ENCODE measurements at regions not wholly inside any gene's neighbourhood (a gene's known extent, or its start where the extent isn't known, plus 50 kb on each side); places are given as distances from the start of the nearest gene placed in this dataset.
A peak's percentile ranks its signal among the peaks of the same experiment; 100 is the strongest.

DNA sequence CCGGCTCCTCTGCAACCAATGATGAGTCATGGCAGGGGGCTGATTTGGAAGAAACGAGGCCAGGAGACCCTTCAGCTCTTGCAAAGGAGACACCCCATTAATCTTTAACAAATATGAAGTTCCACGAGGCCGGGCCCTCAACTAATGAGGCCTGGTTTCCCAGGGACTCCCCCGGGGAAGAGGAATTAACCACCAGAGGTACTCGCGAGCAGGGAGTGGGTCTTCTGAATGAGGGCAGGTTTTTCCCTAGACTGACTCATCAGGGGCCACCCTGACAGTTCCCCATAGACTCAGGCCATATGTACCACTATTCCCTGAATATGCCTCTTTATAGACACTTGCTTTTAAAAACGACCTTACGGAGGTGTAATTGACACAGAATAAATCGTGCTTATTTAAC, 150.7 kb upstream of the LHX5 start:
- Histone ChIP-seq H3K79me1 (ENCODE audit: low read depth, low read length) (no peaks in the 10 kb centered on the region), H3K4me2 (ENCODE audit: insufficient read depth, low read length, poor library complexity, severe bottlenecking) (no peak overlapping the region), H2BK12ac (ENCODE audit: low read length) (no peak overlapping the region), H3K9ac (ENCODE audit: low read depth, low read length, poor library complexity) (no peak overlapping the region), H3K14ac (ENCODE audit: low read length) (no peak overlapping the region), H3K27ac (replicated peaks; ENCODE audit: low read length) (no peak overlapping the region), H3K9me3 (replicated peaks in 1 of 2; ENCODE audit: control insufficient read depth in 2 of 2, insufficient read depth in 1 of 2, low read depth in 1 of 2, low read length in 2 of 2) (peaks cover 0 to 5% of the 10 kb centered on the region in 2 donors), H3K4me1 (ENCODE audit: control insufficient read depth in 2 of 2, insufficient read depth in 1 of 2, low read depth in 1 of 2, low read length in 2 of 2) (peaks cover 0 to 5% of the 10 kb centered on the region in 2 donors), H3K36me3 (replicated peaks in 1 of 2; ENCODE audit: control insufficient read depth in 2 of 2, insufficient read depth in 2 of 2, low read length in 2 of 2) (no peaks in the 10 kb centered on the region), H3K23ac (ENCODE audit: low read depth, low read length, poor library complexity) (no peak overlapping the region), H4K91ac (ENCODE audit: low read depth, low read length, poor library complexity) (no peak overlapping the region), H3K18ac (ENCODE audit: low read length) (peak overlapping the region; percentile 44), H2BK15ac (ENCODE audit: low read length) (no peak overlapping the region), H2BK5ac (ENCODE audit: low read length) (no peak overlapping the region), H4K8ac (ENCODE audit: low read depth, low read length) (no peak overlapping the region), H2AFZ (ENCODE audit: low read length) (no peak overlapping the region), H3K4me3 (ENCODE audit: low read length in 2 of 2) (no peak overlapping the region), H2BK120ac (ENCODE audit: low read depth, low read length) (no peak overlapping the region), H3K27me3 (ENCODE audit: control insufficient read depth in 3 of 3, insufficient read depth in 3 of 3, low read depth in 1 of 3, low read length in 3 of 3) (peaks cover 0 to 27% (median 0%) of the 10 kb centered on the region in 3 experiments), H3K4ac (ENCODE audit: low read length) (no peak overlapping the region), H2AK5ac (ENCODE audit: low read depth, low read length) (no peak overlapping the region)
- no peak for DNase-seq (ENCODE audit: low spot score)
- WGBS, 2 donors (ENCODE audit: extremely low coverage in 2 of 2, insufficient read length in 2 of 2, insufficient replicate concordance in 1 of 2): no CpG with 5 or more reads among the region's 10 CpGs

DNA sequence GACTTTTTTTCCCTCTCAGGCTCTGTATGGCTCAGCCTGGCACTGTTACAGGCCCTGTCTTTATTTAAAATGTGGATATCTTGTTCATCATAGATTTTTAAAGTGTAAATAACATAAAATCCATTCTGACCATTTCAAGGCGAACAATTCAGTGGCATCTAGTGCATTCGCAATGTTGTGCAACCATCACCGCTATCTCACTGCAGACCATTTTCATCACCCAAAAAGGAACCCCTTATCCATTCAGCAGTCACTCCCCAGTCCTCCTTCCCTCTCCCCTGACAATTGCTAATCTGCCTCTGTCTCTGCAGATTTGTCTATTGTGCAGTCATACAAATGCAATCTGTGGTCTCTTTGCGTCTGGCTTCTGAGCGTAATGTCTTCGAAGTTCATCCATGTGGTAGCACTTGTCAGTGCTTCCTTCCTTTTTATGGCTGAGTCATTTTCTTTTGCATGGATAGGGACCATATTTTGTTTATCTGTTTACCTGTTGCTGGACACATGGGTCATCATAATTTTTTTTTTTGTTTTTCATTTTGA, 148.8 kb upstream of the LHX5 start:
- WGBS, 2 donors (ENCODE audit: extremely low coverage in 2 of 2, insufficient read length in 2 of 2, insufficient replicate concordance in 1 of 2): no CpG with 5 or more reads among the region's 6 CpGs
- H2AK5ac ChIP-seq (ENCODE audit: low read depth, low read length): no peak overlapping the region

DNA sequence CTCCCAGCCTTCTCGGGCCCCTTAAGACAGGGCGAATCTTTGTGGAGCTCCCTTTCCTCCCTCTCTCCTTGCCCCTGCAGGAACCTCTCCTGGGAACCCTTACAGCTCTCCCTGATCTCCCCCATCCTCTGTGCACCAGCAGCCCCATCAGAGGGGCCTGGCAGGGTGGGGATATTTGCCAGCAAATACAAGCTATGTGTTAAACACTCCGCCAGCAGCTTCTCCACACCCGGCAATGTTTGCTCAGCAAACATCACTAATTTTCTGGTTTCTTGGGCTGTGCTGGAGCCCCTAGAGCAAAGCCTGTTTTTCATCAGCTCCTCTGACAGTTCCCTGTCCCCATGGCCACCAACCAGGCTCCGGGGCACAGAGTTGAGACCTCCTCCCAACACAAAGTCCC, 147.5 kb upstream of the LHX5 start:
- no CpG with 5 or more reads among the region's 5 CpGs for WGBS, 2 donors (ENCODE audit: extremely low coverage in 2 of 2, insufficient read length in 2 of 2, insufficient replicate concordance in 1 of 2)
- H3K4me3 ChIP-seq (ENCODE audit: low read length in 2 of 2): no peak overlapping the region
- peak overlapping the region; percentile 26 for H2BK120ac ChIP-seq (ENCODE audit: low read depth, low read length)
- H2AK5ac ChIP-seq (ENCODE audit: low read depth, low read length): peak overlapping the region; percentile 12
- peaks cover 0 to 1% of the 10 kb centered on the region in 2 donors for H3K9me3 ChIP-seq (replicated peaks in 1 of 2; ENCODE audit: control insufficient read depth in 2 of 2, insufficient read depth in 1 of 2, low read depth in 1 of 2, low read length in 2 of 2)
- H2BK12ac ChIP-seq (ENCODE audit: low read length): no peak overlapping the region
- H4K91ac ChIP-seq (ENCODE audit: low read depth, low read length, poor library complexity): no peak overlapping the region
- H3K79me1 ChIP-seq (ENCODE audit: low read depth, low read length): no peaks in the 10 kb centered on the region
- no peak overlapping the region for H3K4me2 ChIP-seq (ENCODE audit: insufficient read depth, low read length, poor library complexity, severe bottlenecking)
- no peak overlapping the region for H3K27ac ChIP-seq (replicated peaks; ENCODE audit: low read length)
- no peak overlapping the region for H3K18ac ChIP-seq (ENCODE audit: low read length)
- H3K14ac ChIP-seq (ENCODE audit: low read length): no peak overlapping the region
- no peak overlapping the region for H4K8ac ChIP-seq (ENCODE audit: low read depth, low read length)
- no peak overlapping the region for H2AFZ ChIP-seq (ENCODE audit: low read length)
- H3K27me3 ChIP-seq (ENCODE audit: control insufficient read depth in 3 of 3, insufficient read depth in 3 of 3, low read depth in 1 of 3, low read length in 3 of 3): peaks cover 0 to 31% (median 0%) of the 10 kb centered on the region in 3 experiments
- H3K36me3 ChIP-seq (replicated peaks in 1 of 2; ENCODE audit: control insufficient read depth in 2 of 2, insufficient read depth in 2 of 2, low read length in 2 of 2): no peaks in the 10 kb centered on the region
- H3K9ac ChIP-seq (ENCODE audit: low read depth, low read length, poor library complexity): no peak overlapping the region
- no peak for DNase-seq (ENCODE audit: low spot score)
- H3K23ac ChIP-seq (ENCODE audit: low read depth, low read length, poor library complexity): no peak overlapping the region
- no peak overlapping the region for H2BK5ac ChIP-seq (ENCODE audit: low read length)
- H3K4ac ChIP-seq (ENCODE audit: low read length): no peak overlapping the region
- peaks cover 0 to 5% of the 10 kb centered on the region in 2 donors for H3K4me1 ChIP-seq (ENCODE audit: control insufficient read depth in 2 of 2, insufficient read depth in 1 of 2, low read depth in 1 of 2, low read length in 2 of 2)
- H2BK15ac ChIP-seq (ENCODE audit: low read length): no peak overlapping the region

More for the DNA sequence above, 148.8 kb upstream of the LHX5 start:
- Histone ChIP-seq H4K91ac (ENCODE audit: low read depth, low read length, poor library complexity) (no peak overlapping the region), H3K4me1 (ENCODE audit: control insufficient read depth in 2 of 2, insufficient read depth in 1 of 2, low read depth in 1 of 2, low read length in 2 of 2) (peaks cover 0 to 5% of the 10 kb centered on the region in 2 donors), H3K4me2 (ENCODE audit: insufficient read depth, low read length, poor library complexity, severe bottlenecking) (no peak overlapping the region), H3K36me3 (replicated peaks in 1 of 2; ENCODE audit: control insufficient read depth in 2 of 2, insufficient read depth in 2 of 2, low read length in 2 of 2) (no peaks in the 10 kb centered on the region), H4K8ac (ENCODE audit: low read depth, low read length) (no peak overlapping the region), H2BK5ac (ENCODE audit: low read length) (no peak overlapping the region), H3K79me1 (ENCODE audit: low read depth, low read length) (no peaks in the 10 kb centered on the region), H3K4me3 (ENCODE audit: low read length in 2 of 2) (no peak overlapping the region), H2BK12ac (ENCODE audit: low read length) (no peak overlapping the region), H3K23ac (ENCODE audit: low read depth, low read length, poor library complexity) (no peak overlapping the region), H3K14ac (ENCODE audit: low read length) (no peak overlapping the region), H3K4ac (ENCODE audit: low read length) (no peak overlapping the region), H3K18ac (ENCODE audit: low read length) (no peak overlapping the region), H3K27me3 (ENCODE audit: control insufficient read depth in 3 of 3, insufficient read depth in 3 of 3, low read depth in 1 of 3, low read length in 3 of 3) (peaks cover 0 to 27% (median 0%) of the 10 kb centered on the region in 3 experiments), H3K27ac (replicated peaks; ENCODE audit: low read length) (no peak overlapping the region), H3K9ac (ENCODE audit: low read depth, low read length, poor library complexity) (no peak overlapping the region), H2BK15ac (ENCODE audit: low read length) (no peak overlapping the region), H2BK120ac (ENCODE audit: low read depth, low read length) (no peak overlapping the region), H2AFZ (ENCODE audit: low read length) (no peak overlapping the region), H3K9me3 (replicated peaks in 1 of 2; ENCODE audit: control insufficient read depth in 2 of 2, insufficient read depth in 1 of 2, low read depth in 1 of 2, low read length in 2 of 2) (peaks cover 0 to under 1% of the 10 kb centered on the region in 2 donors)
- no peak for DNase-seq (ENCODE audit: low spot score)

DNA sequence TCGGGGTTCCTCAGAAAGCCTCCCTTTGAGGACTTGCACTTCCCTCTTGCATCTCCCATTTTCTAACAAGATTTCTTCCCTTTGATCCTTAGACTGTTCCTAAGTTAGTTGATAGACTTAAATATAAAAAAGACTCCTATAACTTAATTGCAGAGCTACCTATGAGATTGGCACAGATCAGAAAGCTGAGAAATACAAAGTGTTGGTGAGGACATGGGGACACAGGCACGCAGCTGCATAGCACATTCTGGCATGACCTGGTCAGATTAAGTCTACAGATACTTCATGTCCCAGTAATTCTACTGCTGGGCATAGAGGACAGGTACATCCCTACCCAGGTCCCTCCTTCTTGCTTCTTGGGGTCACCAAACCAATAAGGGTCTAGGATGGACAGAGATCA, 141.7 kb upstream of the LHX5 start:
- no peak overlapping the region for H2AK5ac ChIP-seq (ENCODE audit: low read depth, low read length)
- H3K4me1 ChIP-seq (ENCODE audit: control insufficient read depth in 2 of 2, insufficient read depth in 1 of 2, low read depth in 1 of 2, low read length in 2 of 2): peaks cover 13 to 17% of the 10 kb centered on the region in 2 donors
- no peak overlapping the region for H3K14ac ChIP-seq (ENCODE audit: low read length)
- no peak overlapping the region for H3K23ac ChIP-seq (ENCODE audit: low read depth, low read length, poor library complexity)
- H3K36me3 ChIP-seq (replicated peaks in 1 of 2; ENCODE audit: control insufficient read depth in 2 of 2, insufficient read depth in 2 of 2, low read length in 2 of 2): no peaks in the 10 kb centered on the region
- no peak overlapping the region for H3K4me2 ChIP-seq (ENCODE audit: insufficient read depth, low read length, poor library complexity, severe bottlenecking)
- no peak overlapping the region for H2BK120ac ChIP-seq (ENCODE audit: low read depth, low read length)
- no peak overlapping the region for H3K4me3 ChIP-seq (ENCODE audit: low read length in 2 of 2)
- no peak overlapping the region for H2BK12ac ChIP-seq (ENCODE audit: low read length)
- H3K9me3 ChIP-seq (replicated peaks in 1 of 2; ENCODE audit: control insufficient read depth in 2 of 2, insufficient read depth in 1 of 2, low read depth in 1 of 2, low read length in 2 of 2): peaks cover 0 to 3% of the 10 kb centered on the region in 2 donors
- no peak overlapping the region for H3K18ac ChIP-seq (ENCODE audit: low read length)
- no CpG with 5 or more reads among the region's 2 CpGs for WGBS, 2 donors (ENCODE audit: extremely low coverage in 2 of 2, insufficient read length in 2 of 2, insufficient replicate concordance in 1 of 2)
- no peaks in the 10 kb centered on the region for H3K79me1 ChIP-seq (ENCODE audit: low read depth, low read length)
- H2AFZ ChIP-seq (ENCODE audit: low read length): no peak overlapping the region
- no peak for DNase-seq (ENCODE audit: low spot score)
- peaks cover 0 to 54% (median 9%) of the 10 kb centered on the region in 3 experiments for H3K27me3 ChIP-seq (ENCODE audit: control insufficient read depth in 3 of 3, insufficient read depth in 3 of 3, low read depth in 1 of 3, low read length in 3 of 3)
- no peak overlapping the region for H4K8ac ChIP-seq (ENCODE audit: low read depth, low read length)
- H2BK5ac ChIP-seq (ENCODE audit: low read length): no peak overlapping the region
- H4K91ac ChIP-seq (ENCODE audit: low read depth, low read length, poor library complexity): no peak overlapping the region
- no peak overlapping the region for H3K9ac ChIP-seq (ENCODE audit: low read depth, low read length, poor library complexity)
- no peak overlapping the region for H3K27ac ChIP-seq (replicated peaks; ENCODE audit: low read length)
- no peak overlapping the region for H2BK15ac ChIP-seq (ENCODE audit: low read length)
- no peak overlapping the region for H3K4ac ChIP-seq (ENCODE audit: low read length)
